HG03060 (cell line): ENCODE measurements at regions not wholly inside any gene's neighbourhood (a gene's known extent, or its start where the extent isn't known, plus 50 kb on each side); places are given as distances from the start of the nearest gene placed in this dataset.

Experiments used
- ATAC-seq: cut with Tn5 transposase; IDR thresholded peaks from one replicate; pipeline ENCODE4 v1.9.1; 2021; ENCODE audit warnings: low read depth, moderate number of reproducible peaks; ENCODE audit not compliant: unreplicated experiment

DNA sequence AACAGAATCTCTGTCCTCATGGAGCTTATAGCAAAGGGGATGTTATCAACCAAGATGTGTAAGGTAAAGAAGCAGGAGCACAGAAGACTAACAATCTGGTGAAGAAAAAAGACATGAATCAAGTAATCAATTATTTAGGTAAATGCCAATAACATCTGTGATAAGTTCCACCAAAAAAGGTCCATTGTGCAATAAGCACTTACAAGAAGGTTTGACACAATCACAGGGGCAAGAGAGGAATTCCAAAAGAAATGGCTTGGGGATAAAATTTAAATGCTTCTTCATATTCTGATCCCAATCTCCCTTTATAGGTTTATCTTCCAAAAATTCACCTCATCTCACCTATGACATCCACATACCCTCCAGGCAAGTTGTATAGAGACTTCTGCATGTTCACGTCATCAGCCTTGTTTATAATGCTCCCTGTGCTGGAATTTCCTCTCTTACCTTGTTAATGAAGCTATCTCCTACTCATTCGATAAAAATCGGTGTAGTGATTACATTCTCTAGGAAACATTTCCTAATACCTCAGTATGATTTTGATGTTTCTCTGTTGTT, 53.6 kb upstream of the DPT start:
- no peak for ATAC-seq

DNA sequence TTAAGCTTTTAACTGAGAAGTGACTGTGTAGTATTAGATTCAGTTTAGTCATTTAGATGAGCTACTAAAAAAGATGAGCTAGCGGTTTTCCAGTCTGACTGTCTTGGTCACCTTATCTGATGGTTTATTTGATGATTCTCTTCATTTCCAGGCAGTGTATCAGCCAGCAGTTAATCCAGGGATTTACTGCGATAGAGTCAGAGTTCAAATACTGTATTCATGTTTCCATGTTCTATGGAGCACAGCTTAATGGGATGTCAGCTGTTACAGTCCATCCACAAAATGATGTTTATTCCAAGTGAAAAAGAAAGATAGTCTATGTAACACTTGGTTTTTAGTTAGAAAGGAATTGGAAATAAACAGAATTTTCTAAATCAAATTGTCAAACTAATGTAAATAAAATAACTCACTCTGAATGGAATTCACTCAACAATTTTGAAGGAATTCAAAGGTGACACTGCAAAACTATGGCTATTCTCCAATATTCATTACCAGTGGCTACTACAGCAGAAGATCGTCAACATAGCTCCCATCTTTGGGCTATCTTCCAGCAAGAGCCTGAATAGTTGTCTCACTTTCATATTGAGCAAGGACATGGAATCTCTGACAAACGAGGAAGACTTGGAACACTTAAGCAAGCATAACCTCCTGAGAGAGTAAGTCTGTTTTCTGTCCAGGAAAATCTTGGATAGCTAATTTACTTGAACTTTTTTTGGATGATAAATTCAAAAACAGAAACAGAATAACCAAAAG, 54.6 kb upstream of the DPT start:
- ATAC-seq = no peak

DNA sequence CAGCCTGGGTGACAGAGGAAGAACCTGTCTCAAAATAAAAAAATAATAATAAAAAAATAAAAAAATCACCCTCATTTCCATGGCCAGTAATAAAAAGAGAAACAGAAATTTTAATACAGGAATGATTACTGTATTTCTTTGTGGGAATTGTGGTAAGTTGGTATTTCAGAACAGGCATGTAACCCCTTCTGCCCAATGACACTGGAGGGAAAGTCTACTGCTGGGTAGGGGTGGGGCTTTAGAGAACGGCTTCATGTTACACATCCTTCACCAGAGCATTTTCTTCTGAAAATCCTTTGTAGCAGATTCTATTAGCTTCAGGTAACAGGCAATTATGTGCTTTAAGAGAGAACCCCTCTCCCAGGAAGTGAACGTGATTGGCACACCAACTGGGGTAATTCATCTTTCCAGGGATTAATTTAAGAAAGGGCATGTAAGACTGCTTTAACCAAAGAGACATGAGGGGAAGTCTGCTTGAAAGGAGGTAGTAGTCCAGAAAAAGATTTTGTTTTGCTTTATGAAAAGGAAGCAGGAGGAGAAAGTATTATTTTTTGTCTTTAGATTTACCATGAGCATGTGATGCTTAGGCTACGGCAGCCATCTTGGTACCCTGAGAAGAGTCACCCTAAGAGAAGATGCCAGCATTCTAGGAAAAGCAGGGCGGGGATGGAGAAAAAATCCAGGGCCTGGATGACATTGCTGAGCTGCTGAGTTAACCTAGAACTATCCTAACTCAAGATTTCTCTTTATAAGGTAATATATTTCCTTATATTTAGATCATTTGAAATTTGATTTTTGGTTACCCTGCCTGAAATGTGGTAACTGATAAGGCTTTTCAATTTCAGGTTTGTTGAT, 57.7 kb upstream of the DPT start:
- ATAC-seq = no peak

DNA sequence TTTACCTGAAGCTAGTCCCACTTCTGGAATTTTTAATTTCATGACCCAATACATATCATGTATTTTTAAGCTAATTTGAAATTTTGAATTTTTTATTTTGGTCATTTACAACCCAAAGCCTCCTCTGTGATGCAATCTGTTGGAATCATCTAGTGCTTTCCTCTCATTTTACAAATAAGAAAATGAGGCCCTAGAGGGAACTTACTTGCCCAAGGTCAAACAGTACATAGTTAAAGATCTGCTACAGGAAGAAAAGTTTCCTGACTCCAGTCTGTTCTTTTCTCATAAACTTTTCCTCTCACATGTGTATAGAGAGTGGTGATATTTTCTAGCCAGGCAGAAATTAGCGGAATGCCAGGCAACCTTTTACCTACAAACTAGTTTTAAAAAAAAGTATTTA, 59.3 kb upstream of the DPT start:
- no peak for ATAC-seq

DNA sequence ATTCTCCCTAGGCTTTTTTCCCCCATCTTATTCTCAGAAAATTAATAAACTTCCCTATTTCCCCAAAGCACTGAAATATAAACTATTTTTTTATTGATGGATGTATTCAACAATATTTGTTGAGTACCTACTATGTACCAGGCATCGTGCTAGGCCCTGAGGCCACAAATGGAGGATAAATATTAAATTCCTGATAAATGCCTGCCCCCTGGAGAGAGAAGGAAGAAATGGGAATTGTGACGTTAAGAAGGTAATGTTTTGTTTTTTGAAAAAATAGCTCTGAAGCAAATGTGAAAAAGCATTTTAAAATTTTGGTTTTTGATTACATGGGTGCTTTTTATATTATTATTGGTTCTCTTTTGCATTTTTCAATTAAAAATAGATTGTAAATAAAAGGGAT, 60.5 kb upstream of the DPT start:
- ATAC-seq = no peak

DNA sequence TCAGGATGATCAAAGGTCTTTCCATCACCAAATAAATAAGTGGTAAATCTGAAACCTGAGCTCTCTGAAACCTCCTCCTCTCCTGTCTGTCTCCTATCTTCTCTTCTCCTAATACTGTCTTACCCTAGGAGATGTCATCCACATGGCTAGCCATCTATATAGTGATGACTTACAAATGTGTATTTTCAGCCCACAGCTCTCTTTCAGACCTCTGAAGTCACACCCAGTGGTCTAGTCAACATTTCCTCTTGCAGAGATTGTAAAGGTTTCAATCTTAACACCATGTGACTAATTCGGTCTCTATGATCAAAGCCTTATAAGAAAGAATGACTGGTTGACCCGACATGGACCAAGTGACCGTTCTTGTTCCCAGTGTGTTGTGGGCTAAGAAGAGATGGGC, 63.1 kb upstream of the DPT start:
- ATAC-seq = no peak

DNA sequence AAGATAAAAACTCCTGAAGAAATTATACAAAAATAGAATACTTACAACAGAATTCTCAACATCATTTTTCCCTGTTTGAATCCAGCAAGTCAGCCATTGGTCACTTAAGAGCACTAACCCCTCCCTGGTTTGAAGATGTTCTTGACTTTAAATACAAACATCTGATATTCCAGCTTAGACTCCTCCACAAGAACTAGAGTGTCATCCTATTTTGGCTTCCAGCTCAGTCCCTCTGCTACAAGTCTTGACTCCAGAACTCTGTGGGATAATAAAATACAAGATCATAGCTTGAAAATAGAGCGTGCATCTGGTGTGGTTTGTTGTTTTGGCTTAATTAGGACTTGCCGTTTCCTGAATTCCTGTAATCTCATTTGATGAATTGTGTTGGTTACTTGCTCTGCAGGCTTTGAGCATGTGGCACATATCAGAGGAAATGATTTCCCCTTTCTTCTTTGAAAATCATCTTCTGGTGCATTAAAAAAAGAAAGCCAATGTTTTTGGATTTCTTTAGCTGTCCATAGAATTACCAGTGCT, 63.7 kb upstream of the DPT start:
- ATAC-seq = no peak

DNA sequence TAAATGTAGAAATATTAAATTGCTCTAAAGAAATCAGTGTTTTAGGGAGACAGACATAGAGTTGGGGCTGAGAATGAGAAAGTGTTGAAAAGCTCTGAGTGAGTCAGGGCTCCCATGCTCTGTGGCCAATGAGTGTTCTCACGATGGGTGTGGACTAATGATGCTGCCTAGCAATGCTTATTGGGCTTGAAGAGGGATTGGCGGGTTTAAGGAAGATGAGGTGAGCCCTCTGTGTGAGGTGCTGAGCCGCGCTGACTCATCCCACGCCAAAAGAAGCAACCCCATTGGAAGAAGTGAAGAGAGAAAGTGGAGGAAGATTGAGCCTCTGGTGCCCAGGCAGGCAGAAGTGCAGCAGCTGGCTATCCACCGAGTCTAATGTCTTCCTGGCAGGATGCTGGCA, 65.1 kb upstream of the DPT start:
- ATAC-seq = no peak

DNA sequence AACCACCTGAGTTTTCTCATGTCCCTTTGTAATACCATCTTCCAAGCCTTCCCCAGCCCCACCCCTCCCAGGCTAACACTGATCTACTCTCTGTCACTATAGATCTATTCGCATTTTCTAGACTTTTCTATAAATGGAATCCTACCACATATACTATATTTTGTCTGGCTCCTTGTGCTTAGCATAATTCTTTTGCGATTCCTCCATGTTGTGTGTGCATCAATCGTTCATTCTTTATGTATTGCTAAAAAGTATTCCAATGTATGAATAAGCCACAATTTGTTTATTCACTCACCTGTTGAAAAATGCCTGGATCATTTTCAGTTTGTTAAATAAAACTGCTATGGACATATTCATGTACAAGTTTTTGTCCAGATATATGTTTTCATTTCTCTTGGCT, 66.7 kb upstream of the DPT start:
- ATAC-seq = no peak

DNA sequence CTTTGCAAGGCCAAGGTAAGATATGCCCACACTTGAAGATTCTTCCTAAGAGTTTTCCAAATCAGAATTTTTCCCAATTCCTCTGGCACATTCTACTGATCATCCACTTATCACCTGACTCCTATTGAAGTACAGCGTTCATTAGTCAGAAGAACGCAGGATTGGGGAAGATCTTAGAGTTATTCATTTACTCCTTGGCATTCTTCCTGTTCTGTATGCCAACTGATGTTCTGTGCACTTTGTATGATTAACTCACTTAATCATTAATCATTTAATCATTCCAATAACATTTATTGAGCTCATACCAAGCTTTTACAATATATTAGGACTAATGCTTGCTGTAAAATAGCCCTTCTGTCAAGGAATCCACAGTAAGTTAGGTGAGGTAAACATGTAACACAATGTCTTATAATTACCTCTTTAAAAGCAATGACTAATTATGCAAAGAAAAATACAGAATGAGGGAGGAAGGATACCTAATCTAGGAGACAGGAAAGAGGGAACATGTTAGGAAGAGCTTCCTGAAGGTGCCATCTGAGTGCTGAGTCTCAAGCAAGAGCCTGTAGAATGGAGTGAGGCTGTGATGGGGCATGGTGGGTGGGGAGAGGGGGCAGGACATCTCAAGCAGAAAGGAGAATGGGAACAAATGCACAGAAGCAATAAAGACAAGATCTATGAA, 71.1 kb upstream of the DPT start:
- no peak for ATAC-seq

DNA sequence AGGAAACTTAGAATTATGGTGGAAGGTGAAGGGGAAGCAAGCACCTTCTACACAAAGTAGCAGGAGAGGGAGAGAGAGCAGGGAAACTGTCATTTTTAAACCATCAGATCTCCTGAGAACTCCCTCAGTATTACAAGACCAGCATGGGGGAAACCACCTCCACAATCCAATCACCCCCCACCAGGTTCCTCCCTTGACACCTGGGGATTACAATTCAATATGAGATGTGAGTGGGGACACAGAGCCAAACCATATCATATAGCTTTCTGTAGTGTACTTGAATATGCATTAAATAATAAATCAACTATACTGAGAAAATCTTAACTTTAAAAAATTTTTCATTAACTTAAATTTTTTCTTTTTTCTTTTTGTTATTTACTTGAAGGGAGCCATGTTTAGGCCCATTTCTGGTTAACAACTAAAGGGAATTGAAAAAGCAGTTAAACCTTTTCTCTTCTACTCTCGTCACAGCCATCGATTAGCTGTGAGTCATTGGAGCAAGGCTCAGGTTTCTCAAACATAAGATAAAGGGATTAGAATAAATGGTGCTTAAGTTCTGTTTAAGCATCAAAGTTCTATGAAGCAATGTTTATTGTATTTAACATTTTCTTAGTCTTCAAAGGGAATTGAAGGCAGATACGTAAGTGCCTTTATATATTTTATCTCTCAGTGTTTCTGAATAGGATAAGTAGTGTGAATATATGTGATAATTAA, 72.2 kb upstream of the DPT start:
- no peak for ATAC-seq

DNA sequence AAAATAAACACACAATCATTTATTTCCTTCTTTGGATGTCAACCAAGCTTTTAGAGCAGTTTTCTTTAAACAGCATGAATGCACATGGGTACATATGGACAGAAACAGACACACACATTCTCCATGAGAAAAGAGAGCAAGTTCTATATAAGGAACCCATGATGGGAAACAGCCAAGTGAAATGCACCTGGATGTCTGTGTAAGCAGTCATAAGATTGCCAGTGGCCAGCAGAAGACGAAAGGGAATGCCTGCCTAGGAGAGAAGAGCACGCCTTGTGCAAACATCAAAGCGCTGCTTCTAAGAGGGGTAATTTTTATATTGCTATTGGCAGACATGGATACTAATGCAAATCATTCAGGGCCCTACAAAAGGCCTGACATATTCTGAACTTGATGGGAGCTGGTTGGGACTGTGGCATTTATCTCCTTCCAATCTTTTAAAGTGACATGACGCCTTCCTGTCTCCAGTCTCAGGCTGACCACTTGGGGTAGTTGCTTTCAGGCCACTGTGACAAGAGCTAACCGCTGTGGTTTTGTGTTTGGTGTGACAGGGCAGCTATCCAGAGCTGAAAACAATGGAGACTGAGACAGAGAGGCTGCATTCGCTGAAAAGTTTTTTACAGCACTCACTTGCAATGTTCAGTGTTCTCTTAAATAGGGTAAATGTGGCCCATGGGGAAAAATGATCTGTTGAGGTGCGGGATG, 75.0 kb upstream of the DPT start:
- ATAC-seq = no peak

DNA sequence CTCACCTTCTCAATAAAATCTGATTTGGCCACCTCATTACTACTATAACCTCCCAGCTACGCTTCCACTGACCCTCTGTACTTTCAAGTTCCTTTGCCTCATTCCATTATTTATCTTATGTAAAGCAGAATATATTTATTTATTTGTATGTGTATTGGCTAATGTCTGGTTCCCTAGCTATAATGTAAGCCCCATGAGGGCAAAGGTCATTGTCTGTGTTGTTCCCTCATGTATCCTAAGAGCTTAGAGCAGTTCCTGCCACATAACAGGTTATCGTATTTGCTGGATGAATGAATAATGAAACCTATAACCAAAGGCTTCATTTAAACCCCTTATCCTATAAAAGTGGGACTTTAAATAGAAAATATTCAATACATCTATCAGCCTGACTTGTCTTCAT, 77.9 kb upstream of the DPT start:
- ATAC-seq = no peak

DNA sequence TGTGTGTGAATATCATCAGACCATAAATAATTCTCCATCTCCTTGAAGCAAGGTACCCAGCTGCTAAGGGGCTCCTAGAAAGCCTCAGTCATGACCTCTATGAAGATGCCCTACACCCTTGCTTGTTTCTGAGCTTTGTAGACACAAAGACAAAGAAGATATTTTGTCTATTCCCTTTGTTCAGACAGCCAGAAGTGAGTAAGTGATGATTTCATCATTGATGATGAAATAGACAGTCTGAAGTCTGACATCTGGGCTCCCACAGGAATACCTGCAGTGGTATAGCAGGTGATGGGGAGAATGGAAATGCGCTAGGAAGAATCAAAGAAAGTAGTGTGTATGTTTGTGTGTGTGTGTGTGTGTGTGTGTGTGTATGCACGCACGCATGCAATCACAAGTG, 82.2 kb upstream of the DPT start:
- no peak for ATAC-seq

DNA sequence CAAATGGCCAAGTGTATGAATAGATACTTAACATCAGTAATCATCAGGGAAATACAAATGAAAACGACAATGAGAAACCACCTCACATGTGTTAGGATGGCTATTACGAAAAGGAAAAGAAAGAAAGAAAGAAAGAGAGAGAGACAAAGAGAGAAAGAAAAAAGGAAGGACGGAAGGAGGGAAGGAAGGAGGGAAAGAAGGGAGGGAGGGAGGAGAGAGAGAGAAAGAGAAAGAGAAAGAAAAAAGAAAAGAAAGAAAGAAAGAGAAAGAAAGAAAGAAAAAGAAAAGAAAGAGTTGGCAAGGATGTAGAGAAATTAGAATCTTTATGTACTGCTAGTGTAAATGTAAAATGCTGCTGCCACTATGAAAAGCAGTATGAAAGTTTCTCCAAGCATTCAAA, 90.7 kb upstream of the DPT start:
- ATAC-seq = no peak

DNA sequence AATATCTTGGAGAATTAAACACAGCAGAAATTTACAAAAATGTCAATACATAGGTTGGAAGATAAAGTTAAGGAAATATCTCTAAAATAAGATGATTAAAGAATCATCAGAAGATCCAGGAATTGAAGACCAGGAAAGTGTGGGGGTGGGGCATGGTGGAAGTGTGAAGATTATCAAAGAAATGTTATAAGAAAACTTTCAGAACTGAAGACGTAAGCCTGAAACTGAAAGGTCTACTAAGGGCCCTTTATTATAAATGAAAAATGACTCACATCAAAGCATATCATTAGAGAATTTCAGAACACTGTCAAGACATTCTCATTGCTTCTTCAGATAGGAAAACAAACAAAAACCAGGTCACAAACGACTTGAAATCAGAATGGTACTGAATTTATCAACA, 92.4 kb upstream of the DPT start:
- no peak for ATAC-seq

DNA sequence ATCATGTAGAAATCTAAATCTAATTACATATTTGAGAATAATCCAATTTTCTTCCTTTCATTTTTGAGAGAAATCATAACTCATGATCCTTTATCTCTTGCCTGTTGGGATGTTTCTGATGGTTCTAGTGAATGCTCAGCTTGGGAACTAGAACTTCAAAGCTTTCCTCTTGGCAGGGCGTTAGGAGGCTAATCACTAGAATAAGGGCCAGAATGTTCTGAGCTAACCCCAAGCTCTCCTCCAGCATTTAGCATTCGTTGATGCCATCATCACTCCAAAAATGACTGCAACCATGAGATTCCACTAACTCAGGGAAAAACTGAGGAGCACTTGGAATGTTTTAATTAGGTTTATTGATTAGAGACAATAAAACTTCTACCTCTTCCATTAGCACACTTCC, 93.9 kb upstream of the DPT start:
- no peak for ATAC-seq

DNA sequence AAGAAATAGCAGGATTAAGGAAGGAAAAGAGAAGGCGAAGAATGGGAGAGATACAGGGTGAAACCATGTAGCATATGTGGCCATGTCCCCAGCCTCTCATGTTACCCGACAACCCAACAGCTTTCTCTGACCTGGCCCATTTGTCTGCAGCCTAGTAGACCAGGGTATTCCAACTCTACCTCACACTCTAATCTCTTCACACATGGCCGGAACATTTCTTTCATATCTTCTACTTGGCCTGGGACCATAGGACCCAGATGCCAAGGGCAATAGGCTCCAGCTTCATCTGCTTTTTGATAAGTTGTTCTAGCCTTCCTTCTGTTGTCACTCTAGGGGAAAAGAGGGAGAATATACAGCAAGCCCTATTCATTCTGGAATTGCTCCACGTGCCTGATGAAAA, 95.0 kb upstream of the DPT start:
- ATAC-seq = no peak

DNA sequence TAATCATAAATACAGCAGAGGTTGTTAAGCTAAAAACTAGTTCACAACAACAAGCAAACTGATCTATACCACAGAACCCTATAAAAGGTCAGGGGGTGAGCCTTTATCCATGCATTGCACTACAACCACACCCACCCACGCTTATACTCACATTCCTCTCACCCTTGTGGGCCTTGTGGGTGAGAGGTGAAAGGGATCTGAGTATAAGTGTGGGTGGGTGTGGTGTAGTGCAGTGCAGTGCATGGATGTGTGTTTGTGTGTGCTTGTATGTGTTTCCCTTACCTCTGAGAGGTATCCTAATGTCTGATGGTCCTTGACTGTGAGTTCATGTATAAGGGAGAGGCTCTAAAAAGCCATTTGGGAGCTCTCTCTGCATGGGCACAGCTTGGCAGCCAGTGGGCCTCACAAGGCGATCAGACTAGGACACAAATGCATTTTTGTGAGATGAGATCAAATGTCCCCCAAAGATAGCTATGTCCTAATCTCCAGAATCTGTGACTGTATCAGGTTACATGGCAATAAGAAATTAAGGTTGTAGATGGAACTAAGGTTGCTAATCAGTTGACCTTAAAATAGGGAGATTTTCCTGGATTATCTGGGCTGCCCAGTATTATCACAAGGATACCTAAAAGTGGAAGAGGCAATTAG, 95.5 kb upstream of the DPT start:
- no peak for ATAC-seq
